Suprapubic skin (tissue), 4 donors: ENCODE measurements at regions not wholly inside any gene's neighbourhood (a gene's known extent, or its start where the extent isn't known, plus 50 kb on each side); places are given as distances from the start of the nearest gene placed in this dataset.

Experiments used
- POLR2A ChIP-seq, 2 donors: fragments of 450-650 bp; IDR thresholded peaks; one replicate each; pipeline ENCODE4 v1.6.1; 2017; ENCODE audit warnings: antibody characterized with exemption in 2 of 2, mild to moderate bottlenecking in 2 of 2, moderate library complexity in 2 of 2
- POLR2AphosphoS5 ChIP-seq, 3 donors: sonication (generic); formaldehyde crosslinking; IDR thresholded peaks; one replicate each; pipeline ENCODE4 v1.6.1; 2017; ENCODE audit warnings: antibody characterized with exemption in 3 of 3
- TF ChIP-seq, protein P1 (sequence below), 2 donors: fragments of 200-600 bp in 1 of 2; fragments of 450-650 bp in 1 of 2; sonication (generic) in 1 of 2; IDR thresholded peaks; one replicate each; pipeline ENCODE4 v1.5.1; 2016 to 2019; ENCODE audit warnings: antibody characterized with exemption in 2 of 2, mild to moderate bottlenecking in 1 of 2, moderate library complexity in 1 of 2

DNA sequence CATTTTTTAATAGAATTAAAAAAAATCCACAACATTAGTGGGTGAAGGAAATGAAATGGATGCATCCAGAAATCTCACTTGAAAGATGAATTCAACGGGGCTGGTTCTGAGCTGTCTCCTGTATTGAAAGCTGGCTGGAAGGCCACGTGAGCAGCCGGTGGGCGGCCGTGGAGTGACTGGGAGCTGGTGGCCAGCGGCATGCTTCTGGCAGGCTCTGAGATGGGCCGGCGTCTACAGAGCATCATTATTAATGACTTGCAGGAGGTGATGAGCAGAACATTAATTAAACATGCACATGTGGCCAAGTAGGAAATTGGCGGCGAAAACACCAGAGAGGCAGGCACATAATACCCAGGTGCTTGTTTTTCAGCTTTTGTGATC lies 115.6 kb upstream of the LMO4 start:
- TF ChIP-seq, protein P1, sequence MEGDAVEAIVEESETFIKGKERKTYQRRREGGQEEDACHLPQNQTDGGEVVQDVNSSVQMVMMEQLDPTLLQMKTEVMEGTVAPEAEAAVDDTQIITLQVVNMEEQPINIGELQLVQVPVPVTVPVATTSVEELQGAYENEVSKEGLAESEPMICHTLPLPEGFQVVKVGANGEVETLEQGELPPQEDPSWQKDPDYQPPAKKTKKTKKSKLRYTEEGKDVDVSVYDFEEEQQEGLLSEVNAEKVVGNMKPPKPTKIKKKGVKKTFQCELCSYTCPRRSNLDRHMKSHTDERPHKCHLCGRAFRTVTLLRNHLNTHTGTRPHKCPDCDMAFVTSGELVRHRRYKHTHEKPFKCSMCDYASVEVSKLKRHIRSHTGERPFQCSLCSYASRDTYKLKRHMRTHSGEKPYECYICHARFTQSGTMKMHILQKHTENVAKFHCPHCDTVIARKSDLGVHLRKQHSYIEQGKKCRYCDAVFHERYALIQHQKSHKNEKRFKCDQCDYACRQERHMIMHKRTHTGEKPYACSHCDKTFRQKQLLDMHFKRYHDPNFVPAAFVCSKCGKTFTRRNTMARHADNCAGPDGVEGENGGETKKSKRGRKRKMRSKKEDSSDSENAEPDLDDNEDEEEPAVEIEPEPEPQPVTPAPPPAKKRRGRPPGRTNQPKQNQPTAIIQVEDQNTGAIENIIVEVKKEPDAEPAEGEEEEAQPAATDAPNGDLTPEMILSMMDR (IDR thresholded peaks at IDR 0.05) = no peak
- no peak for TF ChIP-seq POLR2A (IDR thresholded peaks at IDR 0.05)
- TF ChIP-seq POLR2AphosphoS5 (IDR thresholded peaks at IDR 0.05) = no peak
